ENCODE measurements at regions not wholly inside any gene's neighbourhood (a gene's known extent, or its start where the extent isn't known, plus 50 kb on each side); places are given as distances from the start of the nearest gene placed in this dataset.
A peak's percentile ranks its signal among the peaks of the same experiment; 100 is the strongest.

- no peak for DNase-seq
Measured at GRCh38 chr15:38048001-38048455, 113.6 kb downstream of the TMCO5A start.

GRCh38 chr15:38049891-38050290 lies 115.5 kb downstream of the TMCO5A start:
- no peak for DNase-seq

GRCh38 chr15:38050529-38051448 lies 116.3 kb downstream of the TMCO5A start:
- DNase-seq = peak; percentile 13

- no peak for DNase-seq
Measured at GRCh38 chr15:38053205-38053604, 118.8 kb downstream of the TMCO5A start.

- no peak for DNase-seq
Measured at GRCh38 chr15:38053776-38054175, 119.3 kb downstream of the TMCO5A start.

- DNase-seq = no peak
Measured at GRCh38 chr15:38054488-38054887, 120.0 kb downstream of the TMCO5A start.

GRCh38 chr15:38058596-38059075 lies 124.2 kb downstream of the TMCO5A start:
- DNase-seq = no peak

- DNase-seq = no peak
Measured at GRCh38 chr15:38059665-38060064, 125.2 kb downstream of the TMCO5A start.

- no peak for DNase-seq
Measured at GRCh38 chr15:38061856-38062649, 127.6 kb downstream of the TMCO5A start.

GRCh38 chr15:38062696-38063095 lies 128.3 kb downstream of the TMCO5A start:
- no peak for DNase-seq

- DNase-seq = peak; percentile 41
Measured at GRCh38 chr15:38065721-38066345, 131.4 kb downstream of the TMCO5A start.

GRCh38 chr15:38066612-38067011 lies 132.2 kb downstream of the TMCO5A start:
- DNase-seq = no peak

GRCh38 chr15:38068626-38069391 lies 134.4 kb downstream of the TMCO5A start:
- peak; percentile 92 for DNase-seq

- DNase-seq = no peak
Measured at GRCh38 chr15:38069511-38070011, 135.1 kb downstream of the TMCO5A start.

GRCh38 chr15:38070778-38071177 lies 136.3 kb downstream of the TMCO5A start:
- DNase-seq = no peak

- DNase-seq = no peak
Measured at GRCh38 chr15:38071211-38071972, 137.0 kb downstream of the TMCO5A start.

GRCh38 chr15:38072007-38072347 lies 137.5 kb downstream of the TMCO5A start:
- no peak for DNase-seq

- DNase-seq = no peak
Measured at GRCh38 chr15:38072348-38073177, 138.1 kb downstream of the TMCO5A start.

GRCh38 chr15:38073178-38073946 lies 138.9 kb downstream of the TMCO5A start:
- no peak for DNase-seq

- DNase-seq = no peak
Measured at GRCh38 chr15:38074029-38074428, 139.6 kb downstream of the TMCO5A start.

Measured in MV-4-11 (cell line).